Natural killer cell treated with Interleukin-12 subunit alpha and Interleukin-12 subunit beta and Interleukin-15 and Interleukin-18, amount 100 ng/mL, for 72 hours (primary cell): ENCODE measurements at regions not wholly inside any gene's neighbourhood (a gene's known extent, or its start where the extent isn't known, plus 50 kb on each side); places are given as distances from the start of the nearest gene placed in this dataset.
A peak's percentile ranks its signal among the peaks of the same experiment; 100 is the strongest.

Experiments used
- ATAC-seq, 2 donors: fragments of 150-1000 bp; cut with Tn5 transposase in 1 of 2; sonication (Bioruptor Pico), chemical (Tn5 transposase) in 1 of 2; 2 replicates each; pipeline ENCODE4 v1.10.0; 2021
- DNase-seq: peaks from one replicate; pipeline ENCODE4 v3.0.0; 2022; ENCODE audit warnings: low spot score
- H3K27ac Mint-ChIP-seq, 2 donors: 1 replicate in 1 of 2; 2 replicates in 1 of 2; pipeline ENCODE4 v1.8.0; 2022; ENCODE audit warnings: mixed read lengths in 2 of 2, mild to moderate bottlenecking in 1 of 2, moderate library complexity in 1 of 2
- H3K27me3 Mint-ChIP-seq, 2 donors: 1 replicate in 1 of 2; 2 replicates in 1 of 2; pipeline ENCODE4 v1.8.0; 2022; ENCODE audit warnings: mixed read lengths in 2 of 2
- H3K36me3 Mint-ChIP-seq: one replicate; pipeline ENCODE4 v1.8.0; 2022; ENCODE audit warnings: mixed read lengths
- H3K4me1 Mint-ChIP-seq, 2 donors: 1 replicate in 1 of 2; 2 replicates in 1 of 2; pipeline ENCODE4 v1.8.0; 2022; ENCODE audit warnings: low read depth in 2 of 2, mixed read lengths in 2 of 2, mild to moderate bottlenecking in 1 of 2
- H3K4me3 Mint-ChIP-seq: one replicate; pipeline ENCODE4 v1.8.0; 2022; ENCODE audit warnings: mixed read lengths
- H3K9me3 Mint-ChIP-seq: 2 replicates; pipeline ENCODE4 v1.8.0; 2022; ENCODE audit warnings: mixed read lengths

DNA sequence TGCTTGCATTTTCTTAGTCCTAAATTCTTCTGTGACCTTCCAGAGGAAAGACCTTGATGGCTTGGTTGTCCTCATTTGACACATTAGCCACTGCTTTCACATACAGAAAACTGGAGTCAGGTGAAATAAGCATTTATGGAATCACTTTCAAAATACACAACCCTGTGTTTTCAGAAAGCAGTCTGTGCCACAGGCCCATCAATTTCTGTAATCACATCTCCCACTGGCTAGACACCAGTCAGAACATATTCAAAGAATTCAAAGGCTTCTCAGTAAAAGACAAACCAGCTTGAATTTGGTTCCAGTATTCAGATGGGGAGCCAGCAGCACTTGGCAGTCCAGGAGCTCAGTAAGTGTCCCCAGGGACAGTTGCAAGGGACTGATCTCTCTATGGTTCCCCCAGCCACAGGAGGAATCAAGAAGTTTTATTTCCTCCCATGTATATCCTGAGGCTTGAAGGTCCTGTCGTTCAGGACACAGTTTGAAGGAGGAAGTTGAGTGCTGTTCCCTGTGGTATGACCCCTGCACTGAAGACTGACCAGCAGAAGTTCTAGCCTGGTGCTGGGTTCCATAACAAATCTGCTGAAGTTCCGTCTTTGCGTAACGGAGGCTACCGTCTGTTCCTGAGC, 214.3 kb downstream of the FOXO1 start:
- Mint-ChIP-seq H3K36me3 (no peaks in the 10 kb centered on the region), H3K27ac (no peak overlapping the region), H3K9me3 (no peaks in the 10 kb centered on the region), H3K4me1 (peaks cover 0 to 5% of the 10 kb centered on the region in 2 donors), H3K27me3 (no peaks in the 10 kb centered on the region), H3K4me3 (no peak overlapping the region)
- ATAC-seq (no peak), DNase-seq (no peak)

GRCh38 chr13:40452741-40453334, 213.6 kb downstream of the FOXO1 start:
- no peak overlapping the region for H3K27ac Mint-ChIP-seq
- ATAC-seq (no peak), DNase-seq (no peak)
- no peaks in the 10 kb centered on the region for H3K36me3 Mint-ChIP-seq
- H3K4me1 Mint-ChIP-seq = peaks cover 0 to 5% of the 10 kb centered on the region in 2 donors
- no peak overlapping the region for H3K4me3 Mint-ChIP-seq
- H3K27me3 Mint-ChIP-seq = peaks cover 0 to 2% of the 10 kb centered on the region in 2 donors
- no peaks in the 10 kb centered on the region for H3K9me3 Mint-ChIP-seq

GRCh38 chr13:40453351-40454021, 213.0 kb downstream of the FOXO1 start:
- no peak for DNase-seq
- Mint-ChIP-seq H3K4me3 (no peak overlapping the region), H3K9me3 (no peaks in the 10 kb centered on the region), H3K36me3 (no peaks in the 10 kb centered on the region), H3K4me1 (peaks cover 0 to 5% of the 10 kb centered on the region in 2 donors), H3K27ac (no peak overlapping the region), H3K27me3 (peaks cover 0 to 2% of the 10 kb centered on the region in 2 donors)
- ATAC-seq = no peak

GRCh38 chr13:40456397-40456953, 210.0 kb downstream of the FOXO1 start:
- DNase-seq (no peak), ATAC-seq (no peak)
- H3K36me3 Mint-ChIP-seq = no peaks in the 10 kb centered on the region
- no peaks in the 10 kb centered on the region for H3K9me3 Mint-ChIP-seq
- H3K27me3 Mint-ChIP-seq = peaks cover 0 to 2% of the 10 kb centered on the region in 2 donors
- H3K4me1 Mint-ChIP-seq = no peaks in the 10 kb centered on the region
- no peak overlapping the region for H3K27ac Mint-ChIP-seq
- no peak overlapping the region for H3K4me3 Mint-ChIP-seq

DNA sequence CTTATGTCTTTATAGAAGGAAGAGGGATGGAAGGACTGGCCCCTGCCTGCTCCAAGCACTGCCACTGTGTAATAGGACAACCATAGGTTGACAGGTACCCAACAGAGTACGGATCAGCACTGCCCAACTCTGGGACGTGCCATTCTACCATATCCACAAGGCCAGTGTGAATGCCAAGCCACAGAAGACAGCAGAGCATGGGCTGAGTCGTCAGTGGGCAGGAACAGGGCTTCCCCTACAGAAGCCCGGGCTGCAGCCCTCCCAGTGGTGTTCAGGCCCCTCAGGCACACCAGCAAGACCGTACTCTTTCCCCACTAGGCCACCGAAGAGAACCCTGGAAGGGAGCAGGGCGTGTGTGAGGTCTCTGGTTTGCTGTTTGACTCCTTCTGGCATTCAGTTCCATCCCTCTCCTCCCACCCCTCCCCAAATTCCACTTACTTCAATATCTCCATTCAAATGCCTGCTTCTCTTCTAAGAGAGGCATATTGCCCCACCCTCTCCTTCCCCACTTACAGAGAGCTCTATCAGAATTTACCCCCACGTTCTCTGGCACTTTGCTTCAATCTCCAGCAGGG, 209.4 kb downstream of the FOXO1 start:
- Mint-ChIP-seq H3K4me1 (no peaks in the 10 kb centered on the region), H3K27me3 (peaks cover 0 to 2% of the 10 kb centered on the region in 2 donors), H3K4me3 (no peak overlapping the region), H3K36me3 (no peaks in the 10 kb centered on the region), H3K27ac (no peak overlapping the region), H3K9me3 (no peaks in the 10 kb centered on the region)
- no peak for DNase-seq
- peak; percentile 41 to 46 for ATAC-seq

DNA sequence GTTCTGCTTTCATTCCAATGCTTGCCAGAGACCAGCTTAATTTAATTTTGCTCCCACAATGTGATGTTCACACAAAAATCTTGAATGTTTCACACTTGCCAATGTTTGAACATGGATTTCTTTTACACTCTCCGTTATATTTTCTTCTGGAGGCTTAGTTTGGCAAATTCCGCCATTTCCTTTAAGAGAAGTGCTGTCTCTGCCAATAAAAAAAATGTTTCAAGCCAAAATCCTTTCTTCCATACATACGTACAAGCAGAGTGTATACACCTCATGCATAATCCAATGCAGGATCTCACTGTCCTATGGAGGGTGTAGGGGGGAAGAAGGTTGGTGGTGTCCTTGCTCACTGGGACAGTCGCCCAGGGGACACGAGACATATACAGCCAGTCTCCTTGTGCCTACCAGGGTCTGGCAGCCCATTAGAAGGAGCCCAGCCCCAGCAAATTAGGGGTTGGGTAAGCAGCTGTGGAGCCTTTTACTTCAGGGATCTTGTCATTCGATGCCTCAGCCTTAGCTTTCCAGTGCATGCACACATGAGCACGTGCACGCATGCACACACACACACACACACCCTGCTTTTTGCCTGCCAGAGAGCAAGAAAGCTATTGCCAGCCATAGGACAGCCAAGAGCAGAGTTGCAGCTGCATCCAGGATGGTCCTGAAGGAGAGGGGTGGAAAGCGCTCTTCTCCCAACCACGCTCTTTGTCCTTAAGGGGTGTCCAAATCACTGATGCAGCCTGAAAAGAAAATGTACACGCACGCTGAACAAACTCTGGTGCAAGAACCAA, 208.3 kb downstream of the FOXO1 start:
- H3K9me3 Mint-ChIP-seq = no peaks in the 10 kb centered on the region
- peaks cover 0 to 2% of the 10 kb centered on the region in 2 donors for H3K27me3 Mint-ChIP-seq
- no peak overlapping the region for H3K27ac Mint-ChIP-seq
- H3K4me3 Mint-ChIP-seq = no peak overlapping the region
- H3K4me1 Mint-ChIP-seq = no peaks in the 10 kb centered on the region
- no peaks in the 10 kb centered on the region for H3K36me3 Mint-ChIP-seq
- DNase-seq (no peak), ATAC-seq (no peak)

- Mint-ChIP-seq H3K4me3 (no peak overlapping the region), H3K36me3 (no peaks in the 10 kb centered on the region)
Measured at GRCh38 chr13:40458720-40458990, 207.8 kb downstream of the FOXO1 start.

GRCh38 chr13:40460116-40460515, 206.3 kb downstream of the FOXO1 start:
- no peak for DNase-seq
- Mint-ChIP-seq H3K4me1 (no peaks in the 10 kb centered on the region), H3K9me3 (no peaks in the 10 kb centered on the region), H3K27me3 (peaks cover 0 to 2% of the 10 kb centered on the region in 2 donors), H3K27ac (no peak overlapping the region), H3K36me3 (no peaks in the 10 kb centered on the region), H3K4me3 (no peak overlapping the region)
- ATAC-seq = no peak

More at GRCh38 chr13:40458720-40458990, 207.8 kb downstream of the FOXO1 start:
- Mint-ChIP-seq H3K27ac (no peak overlapping the region), H3K9me3 (no peaks in the 10 kb centered on the region), H3K4me1 (no peaks in the 10 kb centered on the region), H3K27me3 (peaks cover 0 to 2% of the 10 kb centered on the region in 2 donors)
- ATAC-seq (no peak), DNase-seq (no peak)

DNA sequence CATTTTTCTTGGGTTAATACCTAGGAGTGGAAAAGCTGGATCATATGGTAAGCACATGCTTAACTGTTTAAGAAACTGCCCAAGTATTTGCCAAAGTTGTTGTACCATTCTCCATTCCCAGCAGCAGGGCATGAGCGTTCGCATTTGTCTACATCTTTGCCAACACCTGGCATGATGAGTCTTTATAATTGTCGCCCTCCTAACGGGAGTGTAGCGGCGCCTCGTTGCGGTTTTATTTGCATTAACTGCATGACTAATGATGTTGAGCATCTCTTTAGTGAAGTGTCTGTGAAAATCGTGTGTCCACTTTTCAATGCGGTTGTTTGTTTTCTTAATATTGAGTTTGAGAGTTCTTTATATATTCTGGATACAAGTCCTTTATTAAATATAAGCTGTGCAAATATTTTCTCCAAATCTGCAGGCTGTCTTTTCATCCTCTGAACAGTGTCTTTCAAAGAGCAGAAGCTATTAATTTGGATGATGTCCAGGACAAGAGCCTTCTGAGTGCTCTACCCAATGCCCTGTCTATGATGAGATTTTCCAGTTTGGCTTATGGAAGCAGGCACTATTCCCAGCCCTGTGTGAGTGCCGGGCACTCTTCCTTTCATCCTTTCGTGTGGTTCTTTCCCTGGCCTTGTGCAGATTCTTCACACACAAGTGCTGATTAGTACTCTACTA, 202.0 kb downstream of the FOXO1 start:
- Mint-ChIP-seq H3K27ac (no peak overlapping the region), H3K9me3 (peaks cover 5% of the 10 kb centered on the region), H3K36me3 (no peaks in the 10 kb centered on the region), H3K4me1 (no peaks in the 10 kb centered on the region), H3K4me3 (no peak overlapping the region), H3K27me3 (peaks cover 0 to 3% of the 10 kb centered on the region in 2 donors)
- DNase-seq (no peak), ATAC-seq (no peak)

DNA sequence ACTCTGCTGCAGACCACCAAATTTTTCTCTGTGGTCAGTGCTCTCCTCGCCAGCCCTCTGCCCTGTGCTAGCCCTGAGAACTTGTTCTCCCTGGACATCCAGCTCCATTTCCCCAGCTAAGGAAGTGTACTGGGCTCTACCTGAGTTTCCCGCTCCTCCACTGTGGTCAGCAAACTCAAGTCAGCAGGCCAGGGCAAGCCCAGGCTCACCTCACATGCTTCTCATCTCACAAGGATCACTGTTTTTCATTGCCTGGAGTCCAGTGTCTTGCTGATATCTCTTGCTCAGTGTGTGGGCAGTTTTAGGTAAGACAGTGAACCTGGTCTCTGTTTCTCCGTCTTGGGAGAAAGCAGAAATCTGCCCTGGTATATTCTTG, 201.4 kb downstream of the FOXO1 start:
- DNase-seq (no peak), ATAC-seq (no peak)
- Mint-ChIP-seq H3K27ac (no peak overlapping the region), H3K4me3 (no peak overlapping the region), H3K27me3 (peaks cover 0 to 3% of the 10 kb centered on the region in 2 donors), H3K9me3 (peaks cover 5% of the 10 kb centered on the region), H3K4me1 (no peaks in the 10 kb centered on the region), H3K36me3 (no peaks in the 10 kb centered on the region)

DNA sequence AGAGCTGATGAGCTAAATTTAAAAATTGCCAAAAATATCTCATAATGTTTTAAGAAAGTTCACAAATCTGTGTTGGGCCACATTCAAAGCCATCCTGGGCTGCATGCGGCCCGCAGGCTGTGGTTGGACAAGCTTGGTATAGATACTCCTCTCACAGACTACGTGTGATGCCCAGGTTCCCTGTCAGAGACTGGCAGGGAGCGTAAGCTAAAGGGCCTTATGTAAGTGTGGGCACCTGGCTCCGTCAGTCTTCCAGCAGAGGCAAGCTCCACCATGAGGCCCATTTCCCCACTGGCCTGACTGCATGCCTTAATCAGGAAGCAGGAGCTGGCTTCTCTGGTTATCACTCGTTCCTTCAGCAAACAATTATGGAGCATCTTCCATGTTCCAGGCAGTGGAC, 200.2 kb downstream of the FOXO1 start:
- Mint-ChIP-seq H3K36me3 (no peaks in the 10 kb centered on the region), H3K27me3 (peaks cover 0 to 3% of the 10 kb centered on the region in 2 donors), H3K27ac (no peak overlapping the region), H3K9me3 (peaks cover 5% of the 10 kb centered on the region), H3K4me3 (no peak overlapping the region), H3K4me1 (no peaks in the 10 kb centered on the region)
- no peak for DNase-seq
- ATAC-seq = no peak

- no peaks in the 10 kb centered on the region for H3K4me1 Mint-ChIP-seq
- no peak for ATAC-seq
- H3K27me3 Mint-ChIP-seq = peaks cover 0 to 3% of the 10 kb centered on the region in 2 donors
- H3K27ac Mint-ChIP-seq = no peak overlapping the region
- H3K36me3 Mint-ChIP-seq = no peaks in the 10 kb centered on the region
- peaks cover 5% of the 10 kb centered on the region for H3K9me3 Mint-ChIP-seq
- no peak overlapping the region for H3K4me3 Mint-ChIP-seq
- DNase-seq = no peak
Measured at GRCh38 chr13:40468227-40468838, 198.1 kb downstream of the FOXO1 start.
